ENCODE measurements at regions not wholly inside any gene's neighbourhood (a gene's known extent, or its start where the extent isn't known, plus 50 kb on each side); places are given as distances from the start of the nearest gene placed in this dataset.

DNA sequence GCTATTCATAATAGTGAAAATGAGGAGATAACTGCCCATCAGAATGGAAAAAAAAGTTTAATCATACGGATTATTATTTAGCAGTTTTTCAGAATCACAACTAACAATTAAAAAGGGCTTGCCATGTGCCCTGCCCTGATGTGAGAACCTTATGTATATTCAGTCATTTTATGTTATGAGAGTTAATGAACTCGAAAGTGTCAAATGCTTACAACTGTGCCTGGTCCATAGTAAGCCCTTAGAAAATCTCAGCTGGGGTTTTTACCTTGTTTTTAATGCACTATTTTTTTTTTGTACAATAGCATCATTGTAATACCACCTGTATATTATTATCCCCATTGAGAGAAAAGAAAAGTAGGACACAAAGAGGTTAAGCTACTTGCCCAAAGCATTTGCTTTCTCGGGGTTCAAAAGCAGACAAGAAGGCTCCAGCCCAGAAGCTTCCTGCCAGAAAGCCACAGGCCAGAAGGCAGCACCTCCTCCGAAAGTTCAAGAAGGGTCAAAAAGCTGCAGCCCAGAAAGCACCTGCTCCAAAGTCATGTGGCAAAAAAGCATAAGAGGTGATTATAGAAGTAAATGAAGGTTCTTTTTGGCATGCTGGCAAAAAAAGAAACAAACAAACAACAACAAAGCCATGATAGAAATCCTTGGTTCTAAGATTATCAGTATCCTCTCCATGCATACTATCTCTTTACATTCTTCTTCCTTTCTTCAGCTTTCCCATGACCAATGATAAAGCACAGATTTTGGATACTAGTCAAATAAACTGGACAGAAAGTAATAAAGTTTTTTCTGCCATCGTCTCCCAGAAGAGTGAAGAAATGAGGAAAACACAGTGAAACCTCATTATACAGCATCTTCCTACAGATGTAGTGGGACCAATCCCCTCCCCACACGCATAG lies 59.1 kb upstream of the NAP1L1 start:
- POLR2A ChIA-PET: no interaction called here
- Histone ChIP-seq H3K9me3 (ENCODE audit: control insufficient read depth, insufficient read depth, low read depth, low read length) (no peaks in the 10 kb centered on the region), H3K27ac (ENCODE audit: extremely low read depth, low read depth, low read length) (no peak overlapping the region), H3K36me3 (ENCODE audit: control insufficient read depth in 2 of 2, insufficient read depth in 1 of 2, low read length in 2 of 2) (no peaks in the 10 kb centered on the region), H3K4me1 (ENCODE audit: control insufficient read depth, insufficient read depth, low read length) (peaks cover 7% of the 10 kb centered on the region; the same call in 1 of the 2 replicates), H3K4me3 (ENCODE audit: low read depth, low read length) (no peak overlapping the region)
- CTCF ChIA-PET: interaction anchor here (0.6 to 0.7 kb wide), 2 partner anchors 39 to 959 kb away, joined by 3 read pairs; no protein-coding TSS in a partner anchor
- TF ChIP-seq, protein P1, sequence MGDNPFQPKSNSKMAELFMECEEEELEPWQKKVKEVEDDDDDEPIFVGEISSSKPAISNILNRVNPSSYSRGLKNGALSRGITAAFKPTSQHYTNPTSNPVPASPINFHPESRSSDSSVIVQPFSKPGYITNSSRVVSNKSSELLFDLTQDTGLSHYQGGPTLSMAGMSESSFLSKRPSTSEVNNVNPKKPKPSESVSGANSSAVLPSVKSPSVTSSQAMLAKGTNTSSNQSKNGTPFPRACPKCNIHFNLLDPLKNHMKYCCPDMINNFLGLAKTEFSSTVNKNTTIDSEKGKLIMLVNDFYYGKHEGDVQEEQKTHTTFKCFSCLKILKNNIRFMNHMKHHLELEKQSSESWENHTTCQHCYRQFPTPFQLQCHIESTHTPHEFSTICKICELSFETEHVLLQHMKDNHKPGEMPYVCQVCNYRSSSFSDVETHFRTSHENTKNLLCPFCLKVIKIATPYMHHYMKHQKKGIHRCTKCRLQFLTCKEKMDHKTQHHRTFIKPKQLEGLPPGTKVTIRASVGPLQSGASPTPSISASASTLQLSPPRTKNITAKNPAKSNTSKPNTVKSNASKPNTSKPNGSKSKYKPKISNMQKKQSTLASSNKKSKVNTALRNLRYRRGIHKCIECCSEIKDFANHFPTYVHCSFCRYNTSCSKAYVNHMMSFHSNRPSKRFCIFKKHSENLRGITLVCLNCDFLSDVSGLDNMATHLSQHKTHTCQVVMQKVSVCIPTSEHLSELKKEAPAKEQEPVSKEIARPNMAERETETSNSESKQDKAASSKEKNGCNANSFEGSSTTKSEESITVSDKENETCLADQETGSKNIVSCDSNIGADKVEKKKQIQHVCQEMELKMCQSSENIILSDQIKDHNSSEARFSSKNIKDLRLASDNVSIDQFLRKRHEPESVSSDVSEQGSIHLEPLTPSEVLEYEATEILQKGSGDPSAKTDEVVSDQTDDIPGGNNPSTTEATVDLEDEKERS (tag by site-specific recombination; IDR thresholded peaks at IDR 0.05): no peak
- no peak for TF ChIP-seq ZFHX2 (tag by site-specific recombination; conservative IDR thresholded peaks at IDR 0.05)
- TF ChIP-seq, protein P2, sequence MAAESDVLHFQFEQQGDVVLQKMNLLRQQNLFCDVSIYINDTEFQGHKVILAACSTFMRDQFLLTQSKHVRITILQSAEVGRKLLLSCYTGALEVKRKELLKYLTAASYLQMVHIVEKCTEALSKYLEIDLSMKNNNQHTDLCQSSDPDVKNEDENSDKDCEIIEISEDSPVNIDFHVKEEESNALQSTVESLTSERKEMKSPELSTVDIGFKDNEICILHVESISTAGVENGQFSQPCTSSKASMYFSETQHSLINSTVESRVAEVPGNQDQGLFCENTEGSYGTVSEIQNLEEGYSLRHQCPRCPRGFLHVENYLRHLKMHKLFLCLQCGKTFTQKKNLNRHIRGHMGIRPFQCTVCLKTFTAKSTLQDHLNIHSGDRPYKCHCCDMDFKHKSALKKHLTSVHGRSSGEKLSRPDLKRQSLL (tag by site-specific recombination; IDR thresholded peaks at IDR 0.05): no peak
- TF ChIP-seq, protein P3, sequence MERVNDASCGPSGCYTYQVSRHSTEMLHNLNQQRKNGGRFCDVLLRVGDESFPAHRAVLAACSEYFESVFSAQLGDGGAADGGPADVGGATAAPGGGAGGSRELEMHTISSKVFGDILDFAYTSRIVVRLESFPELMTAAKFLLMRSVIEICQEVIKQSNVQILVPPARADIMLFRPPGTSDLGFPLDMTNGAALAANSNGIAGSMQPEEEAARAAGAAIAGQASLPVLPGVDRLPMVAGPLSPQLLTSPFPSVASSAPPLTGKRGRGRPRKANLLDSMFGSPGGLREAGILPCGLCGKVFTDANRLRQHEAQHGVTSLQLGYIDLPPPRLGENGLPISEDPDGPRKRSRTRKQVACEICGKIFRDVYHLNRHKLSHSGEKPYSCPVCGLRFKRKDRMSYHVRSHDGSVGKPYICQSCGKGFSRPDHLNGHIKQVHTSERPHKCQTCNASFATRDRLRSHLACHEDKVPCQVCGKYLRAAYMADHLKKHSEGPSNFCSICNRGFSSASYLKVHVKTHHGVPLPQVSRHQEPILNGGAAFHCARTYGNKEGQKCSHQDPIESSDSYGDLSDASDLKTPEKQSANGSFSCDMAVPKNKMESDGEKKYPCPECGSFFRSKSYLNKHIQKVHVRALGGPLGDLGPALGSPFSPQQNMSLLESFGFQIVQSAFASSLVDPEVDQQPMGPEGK (tag by site-specific recombination; IDR thresholded peaks at IDR 0.05): no peak
- TF ChIP-seq ZNF174 (tag by site-specific recombination; IDR thresholded peaks at IDR 0.05): no peak
- TF ChIP-seq ZNF549 (tag by site-specific recombination; IDR thresholded peaks at IDR 0.05): no peak
- no peak for TF ChIP-seq ZNF335 (tag by site-specific recombination; conservative IDR thresholded peaks at IDR 0.05)
- no peak for TF ChIP-seq ZNF837 (tag by site-specific recombination; IDR thresholded peaks at IDR 0.05)
- no peak for TF ChIP-seq ZNF121 (tag by site-specific recombination; IDR thresholded peaks at IDR 0.05)
- TF ChIP-seq ZNF596 (tag by site-specific recombination; IDR thresholded peaks at IDR 0.05): no peak
- no peak for TF ChIP-seq ZNF626 (tag by site-specific recombination; IDR thresholded peaks at IDR 0.05)
- TF ChIP-seq, protein P4, sequence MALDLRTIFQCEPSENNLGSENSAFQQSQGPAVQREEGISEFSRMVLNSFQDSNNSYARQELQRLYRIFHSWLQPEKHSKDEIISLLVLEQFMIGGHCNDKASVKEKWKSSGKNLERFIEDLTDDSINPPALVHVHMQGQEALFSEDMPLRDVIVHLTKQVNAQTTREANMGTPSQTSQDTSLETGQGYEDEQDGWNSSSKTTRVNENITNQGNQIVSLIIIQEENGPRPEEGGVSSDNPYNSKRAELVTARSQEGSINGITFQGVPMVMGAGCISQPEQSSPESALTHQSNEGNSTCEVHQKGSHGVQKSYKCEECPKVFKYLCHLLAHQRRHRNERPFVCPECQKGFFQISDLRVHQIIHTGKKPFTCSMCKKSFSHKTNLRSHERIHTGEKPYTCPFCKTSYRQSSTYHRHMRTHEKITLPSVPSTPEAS (tag by site-specific recombination; IDR thresholded peaks at IDR 0.05): no peak
- TF ChIP-seq GFI1B (tag by site-specific recombination; IDR thresholded peaks at IDR 0.05): no peak
- TF ChIP-seq ZNF555 (tag by site-specific recombination; conservative IDR thresholded peaks at IDR 0.05): no peak

DNA sequence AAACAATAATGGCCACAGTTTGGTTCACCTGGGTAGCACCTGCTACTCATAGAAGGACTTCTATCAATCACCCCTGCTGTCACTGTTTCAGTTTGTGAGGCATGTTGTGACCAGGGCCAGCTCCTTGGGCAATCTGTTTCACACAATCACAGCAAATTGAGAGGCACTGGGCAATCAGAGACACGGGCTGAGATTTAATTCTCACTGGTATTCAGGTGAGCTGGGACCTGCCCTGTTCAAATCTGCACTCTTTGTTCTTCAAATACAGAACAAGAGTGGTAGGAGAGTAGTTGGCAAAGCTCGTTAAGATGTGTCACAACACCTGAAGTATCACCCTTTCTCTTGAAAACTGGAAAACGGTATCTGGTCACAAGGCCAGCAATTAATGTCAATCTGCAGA lies 57.8 kb upstream of the NAP1L1 start:
- POLR2A ChIA-PET: no interaction called here
- Histone ChIP-seq H3K4me1 (ENCODE audit: control insufficient read depth, insufficient read depth, low read length) (peaks cover 7% of the 10 kb centered on the region; the same call in 1 of the 2 replicates), H3K36me3 (ENCODE audit: control insufficient read depth in 2 of 2, insufficient read depth in 1 of 2, low read length in 2 of 2) (no peaks in the 10 kb centered on the region), H3K27ac (ENCODE audit: extremely low read depth, low read depth, low read length) (no peak overlapping the region), H3K9me3 (ENCODE audit: control insufficient read depth, insufficient read depth, low read depth, low read length) (no peaks in the 10 kb centered on the region), H3K4me3 (ENCODE audit: low read depth, low read length) (no peak overlapping the region)
- CTCF ChIA-PET: no interaction called here
- TF ChIP-seq ZNF837 (tag by site-specific recombination; IDR thresholded peaks at IDR 0.05) (no peak), ZNF121 (tag by site-specific recombination; IDR thresholded peaks at IDR 0.05) (no peak), PRDM1 (tag by site-specific recombination; IDR thresholded peaks at IDR 0.05) (no peak), ZNF433 (tag by site-specific recombination; IDR thresholded peaks at IDR 0.05; ENCODE audit: low read depth) (no peak)
- TF ChIP-seq, protein P5, sequence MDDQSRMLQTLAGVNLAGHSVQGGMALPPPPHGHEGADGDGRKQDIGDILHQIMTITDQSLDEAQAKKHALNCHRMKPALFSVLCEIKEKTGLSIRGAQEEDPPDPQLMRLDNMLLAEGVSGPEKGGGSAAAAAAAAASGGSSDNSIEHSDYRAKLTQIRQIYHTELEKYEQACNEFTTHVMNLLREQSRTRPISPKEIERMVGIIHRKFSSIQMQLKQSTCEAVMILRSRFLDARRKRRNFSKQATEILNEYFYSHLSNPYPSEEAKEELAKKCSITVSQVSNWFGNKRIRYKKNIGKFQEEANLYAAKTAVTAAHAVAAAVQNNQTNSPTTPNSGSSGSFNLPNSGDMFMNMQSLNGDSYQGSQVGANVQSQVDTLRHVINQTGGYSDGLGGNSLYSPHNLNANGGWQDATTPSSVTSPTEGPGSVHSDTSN (CRISPR knock-in tag; IDR thresholded peaks at IDR 0.05): no peak
- TF ChIP-seq, protein P6, sequence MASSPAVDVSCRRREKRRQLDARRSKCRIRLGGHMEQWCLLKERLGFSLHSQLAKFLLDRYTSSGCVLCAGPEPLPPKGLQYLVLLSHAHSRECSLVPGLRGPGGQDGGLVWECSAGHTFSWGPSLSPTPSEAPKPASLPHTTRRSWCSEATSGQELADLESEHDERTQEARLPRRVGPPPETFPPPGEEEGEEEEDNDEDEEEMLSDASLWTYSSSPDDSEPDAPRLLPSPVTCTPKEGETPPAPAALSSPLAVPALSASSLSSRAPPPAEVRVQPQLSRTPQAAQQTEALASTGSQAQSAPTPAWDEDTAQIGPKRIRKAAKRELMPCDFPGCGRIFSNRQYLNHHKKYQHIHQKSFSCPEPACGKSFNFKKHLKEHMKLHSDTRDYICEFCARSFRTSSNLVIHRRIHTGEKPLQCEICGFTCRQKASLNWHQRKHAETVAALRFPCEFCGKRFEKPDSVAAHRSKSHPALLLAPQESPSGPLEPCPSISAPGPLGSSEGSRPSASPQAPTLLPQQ (tag by site-specific recombination; IDR thresholded peaks at IDR 0.05): no peak
- TF ChIP-seq, protein P4 (tag by site-specific recombination; IDR thresholded peaks at IDR 0.05): no peak
- TF ChIP-seq, protein P7, sequence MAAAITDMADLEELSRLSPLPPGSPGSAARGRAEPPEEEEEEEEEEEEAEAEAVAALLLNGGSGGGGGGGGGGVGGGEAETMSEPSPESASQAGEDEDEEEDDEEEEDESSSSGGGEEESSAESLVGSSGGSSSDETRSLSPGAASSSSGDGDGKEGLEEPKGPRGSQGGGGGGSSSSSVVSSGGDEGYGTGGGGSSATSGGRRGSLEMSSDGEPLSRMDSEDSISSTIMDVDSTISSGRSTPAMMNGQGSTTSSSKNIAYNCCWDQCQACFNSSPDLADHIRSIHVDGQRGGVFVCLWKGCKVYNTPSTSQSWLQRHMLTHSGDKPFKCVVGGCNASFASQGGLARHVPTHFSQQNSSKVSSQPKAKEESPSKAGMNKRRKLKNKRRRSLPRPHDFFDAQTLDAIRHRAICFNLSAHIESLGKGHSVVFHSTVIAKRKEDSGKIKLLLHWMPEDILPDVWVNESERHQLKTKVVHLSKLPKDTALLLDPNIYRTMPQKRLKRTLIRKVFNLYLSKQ (tag by site-specific recombination; IDR thresholded peaks at IDR 0.05; ENCODE audit: borderline replicate concordance): no peak

All from HEK293 (cell line).